ENCODE measurements at regions not wholly inside any gene's neighbourhood (a gene's known extent, or its start where the extent isn't known, plus 50 kb on each side); places are given as distances from the start of the nearest gene placed in this dataset.

DNA sequence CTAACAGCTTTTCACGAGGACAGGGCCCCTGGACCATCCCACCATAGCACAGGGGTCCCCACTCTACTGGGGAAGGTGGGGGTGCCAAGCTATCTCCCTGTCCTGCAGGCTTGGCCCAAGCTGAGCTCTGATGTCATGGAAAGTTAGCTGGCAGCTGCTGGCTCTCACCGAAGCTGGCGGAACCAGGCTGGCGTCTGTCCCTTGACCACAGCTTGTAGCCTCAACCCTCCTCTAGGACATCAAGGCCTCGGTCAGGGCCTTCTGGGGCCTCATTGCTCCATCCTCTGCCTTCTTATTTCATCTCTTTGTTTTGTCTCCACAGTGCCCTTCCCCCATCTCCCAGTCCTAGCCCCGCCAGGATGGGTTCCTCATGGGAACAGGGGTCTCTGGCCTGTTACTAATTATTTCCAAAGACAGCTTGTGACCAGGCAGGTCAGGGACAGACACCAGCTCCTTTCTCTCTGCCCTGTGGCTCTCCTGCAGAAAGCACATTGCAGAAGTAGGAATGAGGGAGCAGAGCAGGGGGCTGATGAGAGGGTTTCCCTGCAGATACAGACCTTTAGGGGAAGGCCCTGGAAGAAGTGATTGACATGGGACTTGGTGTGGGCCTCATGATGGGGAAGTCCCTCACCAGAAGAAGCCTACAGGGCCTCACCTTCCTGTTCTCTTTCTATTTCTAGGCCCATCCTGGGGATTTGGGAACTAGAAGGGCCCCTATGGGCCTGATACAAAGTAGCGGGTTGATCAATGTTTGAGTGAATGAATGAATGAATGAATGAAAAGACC is 97.5 kb upstream of the ALX4 start:
- H3K9me3 ChIP-seq (ENCODE audit: control insufficient read depth, insufficient read depth, low read length): no peaks in the 10 kb centered on the region; the same call in 1 of the 2 replicates
- H4K20me1 ChIP-seq (ENCODE audit: control insufficient read depth, insufficient read depth, low read depth, low read length): no peaks in the 10 kb centered on the region
- H3F3A ChIP-seq (ENCODE audit: control insufficient read depth, insufficient read depth): no peaks in the 10 kb centered on the region
- no peaks in the 10 kb centered on the region for H3K4me1 ChIP-seq (ENCODE audit: control insufficient read depth, low read length)
- no peaks in the 10 kb centered on the region for H3K36me3 ChIP-seq (ENCODE audit: control insufficient read depth, low read length)
- no peak for TF ChIP-seq EZH2phosphoT487 (IDR thresholded peaks at IDR 0.05; ENCODE audit: borderline replicate concordance, low read length)
- TF ChIP-seq, protein P1, sequence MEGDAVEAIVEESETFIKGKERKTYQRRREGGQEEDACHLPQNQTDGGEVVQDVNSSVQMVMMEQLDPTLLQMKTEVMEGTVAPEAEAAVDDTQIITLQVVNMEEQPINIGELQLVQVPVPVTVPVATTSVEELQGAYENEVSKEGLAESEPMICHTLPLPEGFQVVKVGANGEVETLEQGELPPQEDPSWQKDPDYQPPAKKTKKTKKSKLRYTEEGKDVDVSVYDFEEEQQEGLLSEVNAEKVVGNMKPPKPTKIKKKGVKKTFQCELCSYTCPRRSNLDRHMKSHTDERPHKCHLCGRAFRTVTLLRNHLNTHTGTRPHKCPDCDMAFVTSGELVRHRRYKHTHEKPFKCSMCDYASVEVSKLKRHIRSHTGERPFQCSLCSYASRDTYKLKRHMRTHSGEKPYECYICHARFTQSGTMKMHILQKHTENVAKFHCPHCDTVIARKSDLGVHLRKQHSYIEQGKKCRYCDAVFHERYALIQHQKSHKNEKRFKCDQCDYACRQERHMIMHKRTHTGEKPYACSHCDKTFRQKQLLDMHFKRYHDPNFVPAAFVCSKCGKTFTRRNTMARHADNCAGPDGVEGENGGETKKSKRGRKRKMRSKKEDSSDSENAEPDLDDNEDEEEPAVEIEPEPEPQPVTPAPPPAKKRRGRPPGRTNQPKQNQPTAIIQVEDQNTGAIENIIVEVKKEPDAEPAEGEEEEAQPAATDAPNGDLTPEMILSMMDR (IDR thresholded peaks at IDR 0.05; ENCODE audit: low read depth, low read length, poor library complexity, severe bottlenecking): no peak
- no peak overlapping the region for H3K27ac ChIP-seq (ENCODE audit: low read depth, low read length)
- no peaks in the 10 kb centered on the region for H3K79me2 ChIP-seq (ENCODE audit: control insufficient read depth, low read length)
- H3K4me2 ChIP-seq (ENCODE audit: low read length): no peak overlapping the region
- no peak overlapping the region for H3K4me3 ChIP-seq (ENCODE audit: low read length)
- peaks cover 4% of the 10 kb centered on the region for H3K27me3 ChIP-seq (ENCODE audit: control insufficient read depth, low read length)
- no peaks in the 10 kb centered on the region for H3K9me2 ChIP-seq (replicated peaks; ENCODE audit: control insufficient read depth, low read length)

GRCh38 chr11:44408141-44408540 is 98.2 kb upstream of the ALX4 start:
- Histone ChIP-seq H3K36me3 (ENCODE audit: control insufficient read depth, low read length) (no peaks in the 10 kb centered on the region), H3F3A (ENCODE audit: control insufficient read depth, insufficient read depth) (no peaks in the 10 kb centered on the region), H4K20me1 (ENCODE audit: control insufficient read depth, insufficient read depth, low read depth, low read length) (no peaks in the 10 kb centered on the region), H3K27me3 (ENCODE audit: control insufficient read depth, low read length) (peaks cover 4% of the 10 kb centered on the region), H3K27ac (ENCODE audit: low read depth, low read length) (no peak overlapping the region), H3K4me2 (ENCODE audit: low read length) (no peak overlapping the region), H3K9me3 (ENCODE audit: control insufficient read depth, insufficient read depth, low read length) (no peaks in the 10 kb centered on the region; the same call in 1 of the 2 replicates), H3K9me2 (replicated peaks; ENCODE audit: control insufficient read depth, low read length) (no peaks in the 10 kb centered on the region), H3K4me1 (ENCODE audit: control insufficient read depth, low read length) (no peaks in the 10 kb centered on the region), H3K4me3 (ENCODE audit: low read length) (no peak overlapping the region), H3K79me2 (ENCODE audit: control insufficient read depth, low read length) (no peaks in the 10 kb centered on the region)
- TF ChIP-seq, protein P1 (IDR thresholded peaks at IDR 0.05; ENCODE audit: low read depth, low read length, poor library complexity, severe bottlenecking): no peak
- TF ChIP-seq EZH2phosphoT487 (IDR thresholded peaks at IDR 0.05; ENCODE audit: borderline replicate concordance, low read length): no peak

DNA sequence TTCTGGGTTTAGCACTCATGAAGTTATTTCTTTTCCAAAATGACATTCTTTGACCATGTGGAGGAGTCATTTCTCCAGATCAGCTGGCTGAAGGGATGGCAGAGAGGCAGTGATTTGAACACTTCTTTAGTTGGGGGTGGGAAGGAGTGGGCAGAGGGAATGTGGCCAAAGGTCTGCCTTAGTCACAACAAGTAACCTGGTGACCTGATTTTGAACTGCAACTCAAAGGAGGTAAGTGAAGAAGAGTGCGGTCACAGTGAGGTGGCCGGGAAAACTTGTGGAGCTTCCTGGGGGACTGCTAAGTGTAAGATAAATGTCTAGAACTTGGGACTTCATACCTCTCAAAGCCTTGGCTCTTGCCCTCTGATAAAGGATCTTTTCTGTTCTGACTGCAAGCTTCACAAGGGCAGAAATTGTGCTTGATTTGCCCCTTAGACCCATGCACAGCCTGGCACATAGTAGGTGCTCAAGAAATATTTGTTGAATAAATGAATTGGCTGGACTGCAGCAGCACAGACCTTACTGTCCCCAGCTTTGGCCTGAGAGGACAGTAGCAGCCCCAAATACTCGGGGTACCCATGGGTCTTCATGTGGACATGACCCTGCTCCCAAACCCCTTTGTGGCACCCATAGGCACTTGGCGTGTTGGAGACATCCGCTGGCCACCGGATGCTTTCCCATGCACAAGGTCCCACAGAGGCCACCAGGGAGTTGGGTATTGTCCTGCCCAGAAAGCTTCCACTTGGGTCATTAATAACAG is 99.0 kb upstream of the ALX4 start:
- Histone ChIP-seq H3K4me2 (ENCODE audit: low read length) (no peak overlapping the region), H3F3A (ENCODE audit: control insufficient read depth, insufficient read depth) (no peaks in the 10 kb centered on the region), H3K4me3 (ENCODE audit: low read length) (no peak overlapping the region), H3K27me3 (ENCODE audit: control insufficient read depth, low read length) (peaks cover 4% of the 10 kb centered on the region), H3K9me2 (replicated peaks; ENCODE audit: control insufficient read depth, low read length) (no peaks in the 10 kb centered on the region), H3K27ac (ENCODE audit: low read depth, low read length) (no peak overlapping the region), H4K20me1 (ENCODE audit: control insufficient read depth, insufficient read depth, low read depth, low read length) (no peaks in the 10 kb centered on the region), H3K79me2 (ENCODE audit: control insufficient read depth, low read length) (no peaks in the 10 kb centered on the region), H3K9me3 (ENCODE audit: control insufficient read depth, insufficient read depth, low read length) (no peaks in the 10 kb centered on the region; the same call in 1 of the 2 replicates), H3K36me3 (ENCODE audit: control insufficient read depth, low read length) (no peaks in the 10 kb centered on the region), H3K4me1 (ENCODE audit: control insufficient read depth, low read length) (no peaks in the 10 kb centered on the region)
- TF ChIP-seq, protein P1 (IDR thresholded peaks at IDR 0.05; ENCODE audit: low read depth, low read length, poor library complexity, severe bottlenecking): no peak
- TF ChIP-seq EZH2phosphoT487 (IDR thresholded peaks at IDR 0.05; ENCODE audit: borderline replicate concordance, low read length): no peak
